ENCODE measurements at regions not wholly inside any gene's neighbourhood (a gene's known extent, or its start where the extent isn't known, plus 50 kb on each side); places are given as distances from the start of the nearest gene placed in this dataset.

DNA sequence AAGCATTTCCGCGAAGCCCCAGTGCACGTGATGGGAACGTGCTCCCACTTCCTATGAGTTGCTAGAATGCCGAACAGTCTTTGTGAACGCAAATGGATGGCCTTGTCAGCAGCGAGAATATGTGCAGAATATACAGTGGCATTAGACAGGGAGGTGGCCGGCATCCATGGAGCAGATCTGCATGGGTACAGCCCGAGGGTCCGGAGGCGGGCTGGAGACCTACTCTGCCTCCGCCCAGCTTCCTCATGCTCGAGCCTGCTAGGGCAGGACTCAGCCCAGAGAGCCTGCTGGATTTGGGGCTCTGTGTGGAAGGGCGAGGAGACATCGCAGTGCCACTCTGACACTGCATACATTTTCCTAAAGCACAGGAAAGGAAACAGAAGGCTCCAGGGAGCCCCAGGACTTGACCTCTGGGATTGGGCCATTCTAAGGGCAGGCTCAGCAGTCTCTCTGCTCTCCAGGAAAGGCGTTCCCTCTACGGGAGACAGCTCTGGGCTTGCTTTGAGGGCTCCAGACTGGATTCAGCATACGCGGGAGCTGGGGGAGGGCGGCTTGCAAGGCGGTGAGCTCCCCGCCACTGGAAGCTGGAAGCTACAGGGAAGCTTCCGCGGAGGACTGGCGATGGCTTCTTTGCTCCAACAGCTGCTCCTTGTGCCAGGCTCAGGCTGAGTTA lies 55.9 kb upstream of the UQCRFS1 start:
- no peak for DNase-seq (ENCODE audit: low read depth)
- H3K4me3 ChIP-seq (ENCODE audit: low read depth, low read length) = no peak overlapping the region
- no peak for TF ChIP-seq CTCF (IDR thresholded peaks at IDR 0.05; ENCODE audit: insufficient read depth, low read depth, low read length, missing control alignments)

- no peak for DNase-seq (ENCODE audit: low read depth)
- no peak for TF ChIP-seq CTCF (IDR thresholded peaks at IDR 0.05; ENCODE audit: insufficient read depth, low read depth, low read length, missing control alignments)
- H3K4me3 ChIP-seq (ENCODE audit: low read depth, low read length) = no peak overlapping the region
Measured at GRCh38 chr19:29269641-29270040, 56.7 kb upstream of the UQCRFS1 start.

DNA sequence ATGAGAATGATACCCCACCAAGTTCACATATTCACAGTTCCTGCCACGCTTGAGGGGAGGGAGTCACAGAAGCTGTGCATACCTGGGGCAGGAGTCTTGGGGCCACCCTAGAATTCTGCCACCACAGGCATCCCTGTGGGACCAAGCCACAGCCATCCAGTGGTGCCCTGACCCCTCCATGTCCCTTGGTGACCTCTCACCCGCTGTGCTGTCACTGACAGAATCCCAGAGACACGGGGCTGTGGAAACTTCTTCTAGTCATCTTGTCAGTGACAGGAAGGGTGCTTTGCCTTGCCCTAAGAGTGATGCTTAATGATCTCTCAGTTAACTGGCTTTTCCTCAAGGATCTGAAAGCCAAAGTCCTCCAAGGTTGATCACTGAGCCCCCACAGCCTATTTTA lies 58.4 kb upstream of the UQCRFS1 start:
- TF ChIP-seq CTCF (IDR thresholded peaks at IDR 0.05; ENCODE audit: insufficient read depth, low read depth, low read length, missing control alignments) = no peak
- no peak for DNase-seq (ENCODE audit: low read depth)
- H3K4me3 ChIP-seq (ENCODE audit: low read depth, low read length) = no peak overlapping the region

GRCh38 chr19:29271911-29272310 lies 59.0 kb upstream of the UQCRFS1 start:
- TF ChIP-seq CTCF (IDR thresholded peaks at IDR 0.05; ENCODE audit: insufficient read depth, low read depth, low read length, missing control alignments) = no peak
- no peak for DNase-seq (ENCODE audit: low read depth)
- H3K4me3 ChIP-seq (ENCODE audit: low read depth, low read length) = no peak overlapping the region

DNA sequence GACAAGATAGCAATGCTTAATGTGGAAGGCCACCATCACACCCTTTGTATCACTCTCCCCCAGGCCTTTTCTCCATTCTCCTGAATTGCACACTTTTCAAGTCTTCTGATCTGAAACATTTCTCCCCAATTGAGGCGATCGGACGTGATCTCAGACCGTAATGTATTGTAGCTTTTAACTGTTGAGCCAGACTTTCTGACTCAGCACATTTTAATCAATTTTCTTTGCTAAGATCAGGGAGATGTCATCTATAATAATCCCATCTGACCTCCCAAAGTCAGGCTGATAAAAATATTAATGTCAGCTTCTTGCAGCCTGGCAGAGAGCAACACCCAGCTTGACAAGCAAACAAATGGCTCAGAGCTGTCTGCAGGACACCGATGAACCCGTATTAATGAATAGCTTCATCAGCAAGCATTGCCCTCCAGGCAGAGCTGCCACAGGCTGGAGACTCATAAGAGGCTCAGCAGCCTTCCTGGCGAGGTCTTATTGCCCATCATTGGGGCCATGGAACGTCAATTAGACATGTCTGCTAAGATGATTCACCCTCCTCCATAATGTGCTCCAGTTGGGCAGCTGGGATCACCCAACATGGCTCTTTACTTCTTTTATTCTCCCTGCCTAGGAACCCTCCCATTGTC lies 60.2 kb upstream of the UQCRFS1 start:
- no peak for DNase-seq (ENCODE audit: low read depth)

GRCh38 chr19:29275266-29275665 lies 62.3 kb upstream of the UQCRFS1 start:
- no peak for DNase-seq (ENCODE audit: low read depth)
- no peak for TF ChIP-seq CTCF (IDR thresholded peaks at IDR 0.05; ENCODE audit: insufficient read depth, low read depth, low read length, missing control alignments)
- no peak overlapping the region for H3K4me3 ChIP-seq (ENCODE audit: low read depth, low read length)

More for the DNA sequence above, 60.2 kb upstream of the UQCRFS1 start:
- H3K4me3 ChIP-seq (ENCODE audit: low read depth, low read length) = no peak overlapping the region
- no peak for TF ChIP-seq CTCF (IDR thresholded peaks at IDR 0.05; ENCODE audit: insufficient read depth, low read depth, low read length, missing control alignments)

GRCh38 chr19:29277102-29277501 lies 64.2 kb upstream of the UQCRFS1 start:
- no peak for TF ChIP-seq CTCF (IDR thresholded peaks at IDR 0.05; ENCODE audit: insufficient read depth, low read depth, low read length, missing control alignments)
- DNase-seq (ENCODE audit: low read depth) = peak; percentile 83
- H3K4me3 ChIP-seq (ENCODE audit: low read depth, low read length) = no peak overlapping the region

Data from GM12865 (cell line).